ENCODE measurements at regions not wholly inside any gene's neighbourhood (a gene's known extent, or its start where the extent isn't known, plus 50 kb on each side); places are given as distances from the start of the nearest gene placed in this dataset.
"Not testable (repeated sequence)": the region's sequence is repeated elsewhere in the genome, so short reads cannot be mapped to it uniquely, and the experiment has no call there.

DNA sequence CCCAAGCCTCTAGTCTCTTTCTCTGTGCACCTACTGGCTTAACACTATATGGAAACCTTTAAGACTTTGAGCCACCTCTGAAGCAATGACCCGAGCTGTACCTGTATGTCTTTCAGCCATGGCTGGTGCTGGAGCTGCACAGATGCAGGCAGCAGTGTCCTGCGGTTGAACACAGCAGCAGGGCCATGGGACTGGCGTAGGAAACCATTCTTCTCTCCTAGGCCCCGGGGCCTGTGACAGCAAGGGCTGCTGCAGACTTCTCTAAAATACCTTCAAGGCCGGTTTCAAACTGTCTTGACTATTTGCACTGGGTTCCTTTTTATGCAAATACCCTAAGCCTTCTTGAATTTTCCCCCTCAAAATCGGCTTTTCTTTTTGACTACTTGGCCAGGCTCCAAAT is 243.6 kb downstream of the CWH43 start:
- not testable (repeated sequence) for TF ChIP-seq CTCF (IDR thresholded peaks at IDR 0.05; ENCODE audit: low read depth, low read length, poor library complexity, severe bottlenecking); EZH2phosphoT487 (IDR thresholded peaks at IDR 0.05; ENCODE audit: borderline replicate concordance, low read length)

Data from DOHH2 (cell line).